Upper lobe of left lung (tissue), 6 donors: ENCODE measurements at regions not wholly inside any gene's neighbourhood (a gene's known extent, or its start where the extent isn't known, plus 50 kb on each side); places are given as distances from the start of the nearest gene placed in this dataset.
A peak's percentile ranks its signal among the peaks of the same experiment; 100 is the strongest.

ENCODE experiments used
- ATAC-seq, 2 donors: fragments of 200-7000 bp; cut with Tn5 transposase; one replicate each; pipeline ENCODE4 v1.9.1; 2022; ENCODE audit warnings: mild to moderate bottlenecking in 2 of 2, moderate library complexity in 2 of 2; ENCODE audit not compliant: low FRiP score in 2 of 2
- DNase-seq, 2 donors: peaks; one replicate each; pipeline ENCODE4 v3.0.0-alpha.2; 2019 to 2020
- H3K27ac ChIP-seq, 4 donors: fragments of 200-600 bp; sonication (generic); one replicate each; pipeline ENCODE4 v1.5.1; 2016 to 2019
- H3K27me3 ChIP-seq, 4 donors: fragments of 200-600 bp; sonication (generic); one replicate each; pipeline ENCODE4 v1.5.1; 2017 to 2019
- H3K36me3 ChIP-seq, 4 donors: fragments of 200-600 bp; sonication (generic); one replicate each; pipeline ENCODE4 v1.5.1; 2016 to 2019
- H3K4me1 ChIP-seq, 4 donors: fragments of 200-600 bp; sonication (generic); one replicate each; pipeline ENCODE4 v1.5.1; 2018 to 2019
- H3K4me3 ChIP-seq, 4 donors: fragments of 200-600 bp; sonication (generic); one replicate each; pipeline ENCODE4 v1.5.1; 2017 to 2019; ENCODE audit warnings: mild to moderate bottlenecking in 2 of 4, moderate library complexity in 1 of 4
- H3K9me3 ChIP-seq, 4 donors: fragments of 200-600 bp; sonication (generic); one replicate each; pipeline ENCODE4 v1.5.1; 2018 to 2019
- EP300 ChIP-seq, 4 donors: sonication (generic); formaldehyde crosslinking; IDR thresholded peaks; one replicate each; pipeline ENCODE4 v1.5.1; 2017; ENCODE audit warnings: antibody characterized with exemption in 4 of 4, control low read depth in 2 of 4
- POLR2A ChIP-seq, 4 donors: fragments of 450-650 bp; IDR thresholded peaks; one replicate each; pipeline ENCODE4 v1.5.1; 2016 to 2017; ENCODE audit warnings: antibody characterized with exemption in 4 of 4, mild to moderate bottlenecking in 2 of 4
- POLR2AphosphoS5 ChIP-seq, 2 donors: sonication (generic); formaldehyde crosslinking; IDR thresholded peaks; one replicate each; pipeline ENCODE4 v1.5.1; 2017; ENCODE audit warnings: antibody characterized with exemption in 2 of 2
- WGBS, 2 donors: methylation state at CpG; one replicate each; pipeline ENCODE4 v1.1.5; 2017 to 2018; 5-methylcytosine and 5-hydroxymethylcytosine counted together
- TF ChIP-seq, protein P1 (sequence below), 6 experiments: fragments of 450-650 bp in 4 of 6; fragments of 200-600 bp in 2 of 6; sonication (generic) in 2 of 6; IDR thresholded peaks; one replicate each; pipeline ENCODE4 v1.5.1; 2016 to 2019; ENCODE audit warnings: antibody characterized with exemption in 6 of 6
- donor health status: DM: no; HTN: no; CAD: no; lungs with moderate emphysema.
- donor health status: DM: no; HTN: yes; CAD: no; lungs with severe emphysema.

GRCh38 chr2:215847056-215847455 is 166.3 kb downstream of the MREG start:
- peaks cover 0 to 4% (median 1%) of the 10 kb centered on the region in 4 donors for H3K4me1 ChIP-seq
- H3K36me3 ChIP-seq: no peaks in the 10 kb centered on the region
- DNase-seq: no peak
- no peaks in the 10 kb centered on the region for H3K27me3 ChIP-seq
- TF ChIP-seq POLR2A (IDR thresholded peaks at IDR 0.05) (no peak), POLR2AphosphoS5 (IDR thresholded peaks at IDR 0.05) (no peak), EP300 (IDR thresholded peaks at IDR 0.05) (no peak)
- TF ChIP-seq, protein P1, sequence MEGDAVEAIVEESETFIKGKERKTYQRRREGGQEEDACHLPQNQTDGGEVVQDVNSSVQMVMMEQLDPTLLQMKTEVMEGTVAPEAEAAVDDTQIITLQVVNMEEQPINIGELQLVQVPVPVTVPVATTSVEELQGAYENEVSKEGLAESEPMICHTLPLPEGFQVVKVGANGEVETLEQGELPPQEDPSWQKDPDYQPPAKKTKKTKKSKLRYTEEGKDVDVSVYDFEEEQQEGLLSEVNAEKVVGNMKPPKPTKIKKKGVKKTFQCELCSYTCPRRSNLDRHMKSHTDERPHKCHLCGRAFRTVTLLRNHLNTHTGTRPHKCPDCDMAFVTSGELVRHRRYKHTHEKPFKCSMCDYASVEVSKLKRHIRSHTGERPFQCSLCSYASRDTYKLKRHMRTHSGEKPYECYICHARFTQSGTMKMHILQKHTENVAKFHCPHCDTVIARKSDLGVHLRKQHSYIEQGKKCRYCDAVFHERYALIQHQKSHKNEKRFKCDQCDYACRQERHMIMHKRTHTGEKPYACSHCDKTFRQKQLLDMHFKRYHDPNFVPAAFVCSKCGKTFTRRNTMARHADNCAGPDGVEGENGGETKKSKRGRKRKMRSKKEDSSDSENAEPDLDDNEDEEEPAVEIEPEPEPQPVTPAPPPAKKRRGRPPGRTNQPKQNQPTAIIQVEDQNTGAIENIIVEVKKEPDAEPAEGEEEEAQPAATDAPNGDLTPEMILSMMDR (IDR thresholded peaks at IDR 0.05): no peak
- H3K9me3 ChIP-seq: no peaks in the 10 kb centered on the region
- no peak overlapping the region for H3K4me3 ChIP-seq
- WGBS, 2 donors: 86 to 89% methylated on average over 3 of the region's 3 CpGs
- no peak overlapping the region for H3K27ac ChIP-seq
- no peak for ATAC-seq

- Histone ChIP-seq H3K27me3 (no peaks in the 10 kb centered on the region), H3K4me1 (peaks cover 0 to 7% (median 2%) of the 10 kb centered on the region in 4 donors), H3K27ac (no peak overlapping the region), H3K9me3 (no peaks in the 10 kb centered on the region), H3K36me3 (no peaks in the 10 kb centered on the region), H3K4me3 (no peak overlapping the region)
- ATAC-seq: no peak
- no peak for DNase-seq
- 61 to 65% methylated on average over 8 of the region's 8 CpGs for WGBS, 2 donors
- TF ChIP-seq EP300 (IDR thresholded peaks at IDR 0.05) (no peak), POLR2AphosphoS5 (IDR thresholded peaks at IDR 0.05) (no peak), POLR2A (IDR thresholded peaks at IDR 0.05) (no peak)
- TF ChIP-seq, protein P1 (IDR thresholded peaks at IDR 0.05): no peak
Measured at GRCh38 chr2:215845839-215846586, 167.3 kb downstream of the MREG start.

DNA sequence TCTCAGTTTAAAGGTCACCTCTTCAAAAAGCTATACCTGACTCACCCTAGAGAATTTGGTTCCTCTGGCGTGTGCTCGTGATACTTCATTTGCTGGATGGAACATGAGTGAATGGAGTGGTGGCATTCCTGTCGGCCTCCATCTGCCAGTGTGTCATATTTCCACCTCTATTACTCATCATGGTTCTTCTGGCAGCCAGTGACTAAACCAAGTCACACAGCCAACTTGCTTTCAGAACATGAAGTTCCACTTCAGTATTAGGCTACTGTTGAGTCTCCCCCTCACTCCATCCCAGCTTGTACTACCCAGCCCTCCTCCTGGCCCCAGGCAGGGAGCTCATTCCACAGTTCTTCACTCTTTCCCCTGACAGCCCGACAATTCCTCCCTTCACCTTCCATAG is 169.8 kb downstream of the MREG start:
- Histone ChIP-seq H3K27ac (no peak overlapping the region), H3K9me3 (no peaks in the 10 kb centered on the region), H3K27me3 (no peaks in the 10 kb centered on the region), H3K4me3 (no peak overlapping the region), H3K4me1 (peaks cover 0 to 7% (median 0%) of the 10 kb centered on the region in 4 donors), H3K36me3 (no peaks in the 10 kb centered on the region)
- DNase-seq: no peak
- TF ChIP-seq POLR2A (IDR thresholded peaks at IDR 0.05): no peak
- TF ChIP-seq, protein P1 (IDR thresholded peaks at IDR 0.05): no peak
- TF ChIP-seq EP300 (IDR thresholded peaks at IDR 0.05): no peak
- TF ChIP-seq POLR2AphosphoS5 (IDR thresholded peaks at IDR 0.05): peak in 1 of 2 donors; percentile 41
- peak in 1 of 2 donors; percentile 84 for ATAC-seq
- 82 to 83% methylated on average over 4 of the region's 4 CpGs for WGBS, 2 donors

DNA sequence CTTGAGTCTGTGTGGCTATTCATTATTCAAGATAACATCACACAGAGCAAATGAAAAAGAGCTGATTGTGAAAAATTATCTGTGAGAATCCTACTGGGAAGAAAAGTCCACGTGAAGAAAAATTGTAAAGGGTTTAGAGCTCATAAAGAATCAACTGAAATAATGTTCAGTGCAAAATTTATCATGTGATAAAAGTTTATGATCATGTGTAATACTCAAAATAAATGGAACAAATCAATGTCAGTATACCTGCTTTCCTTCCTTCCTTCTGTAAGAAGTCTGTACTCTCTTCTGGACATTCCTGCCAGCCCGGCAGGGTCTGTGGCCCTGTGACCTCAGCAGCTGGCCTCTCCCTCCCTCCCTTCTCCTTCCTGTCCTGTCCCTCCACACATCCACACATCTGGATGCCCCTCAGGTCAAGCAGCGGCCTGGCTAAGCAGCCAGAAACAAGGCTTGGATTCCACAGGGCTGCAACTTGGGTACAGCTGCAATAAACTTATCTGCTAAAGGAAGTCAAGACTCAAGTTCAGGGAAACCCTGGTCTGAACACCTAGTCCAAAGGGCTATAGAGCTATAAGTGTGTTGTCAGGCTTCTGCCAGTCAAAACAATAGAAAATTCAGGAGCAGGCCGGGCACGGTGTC is 172.1 kb downstream of the MREG start:
- no peak for ATAC-seq
- Histone ChIP-seq H3K27ac (no peak overlapping the region), H3K27me3 (no peaks in the 10 kb centered on the region), H3K9me3 (no peaks in the 10 kb centered on the region), H3K4me3 (no peak overlapping the region), H3K4me1 (peaks cover 0 to 7% (median 0%) of the 10 kb centered on the region in 4 donors), H3K36me3 (no peaks in the 10 kb centered on the region)
- 55 to 71% methylated on average over 5 of the region's 5 CpGs for WGBS, 2 donors
- DNase-seq: no peak
- TF ChIP-seq, protein P1 (IDR thresholded peaks at IDR 0.05): no peak
- no peak for TF ChIP-seq POLR2A (IDR thresholded peaks at IDR 0.05)
- TF ChIP-seq EP300 (IDR thresholded peaks at IDR 0.05): no peak
- TF ChIP-seq POLR2AphosphoS5 (IDR thresholded peaks at IDR 0.05): no peak
